NCI-H1436 (cell line): ENCODE measurements at regions not wholly inside any gene's neighbourhood (a gene's known extent, or its start where the extent isn't known, plus 50 kb on each side); places are given as distances from the start of the nearest gene placed in this dataset.
"Not testable (repeated sequence)": the region's sequence is repeated elsewhere in the genome, so short reads cannot be mapped to it uniquely, and the experiment has no call there.

Experiments used
- DNase-seq: peaks from one replicate; lab custom pipeline; 2025; lab: John Stamatoyannopoulos, UW

DNA sequence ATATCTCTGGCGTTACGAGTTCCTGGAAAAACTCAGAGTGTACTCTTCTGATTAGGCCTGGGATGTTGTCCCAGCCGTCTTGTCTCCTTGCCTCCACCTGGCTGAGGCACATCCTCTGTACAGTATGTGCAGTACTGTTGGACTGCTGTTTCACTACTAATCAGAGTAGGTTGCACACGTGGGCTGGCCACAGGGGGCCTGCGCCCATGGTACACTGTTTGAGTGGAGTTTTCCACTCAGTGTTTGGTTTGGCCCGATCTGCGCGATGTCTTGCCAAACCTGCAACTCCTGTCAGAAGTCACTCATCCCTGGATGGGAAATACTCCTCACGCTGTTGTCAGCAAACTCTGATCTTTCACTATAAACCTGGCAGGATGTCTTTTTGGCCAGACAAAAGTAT is 189.6 kb upstream of the CSNK1A1L start:
- DNase-seq, result no peak

DNA sequence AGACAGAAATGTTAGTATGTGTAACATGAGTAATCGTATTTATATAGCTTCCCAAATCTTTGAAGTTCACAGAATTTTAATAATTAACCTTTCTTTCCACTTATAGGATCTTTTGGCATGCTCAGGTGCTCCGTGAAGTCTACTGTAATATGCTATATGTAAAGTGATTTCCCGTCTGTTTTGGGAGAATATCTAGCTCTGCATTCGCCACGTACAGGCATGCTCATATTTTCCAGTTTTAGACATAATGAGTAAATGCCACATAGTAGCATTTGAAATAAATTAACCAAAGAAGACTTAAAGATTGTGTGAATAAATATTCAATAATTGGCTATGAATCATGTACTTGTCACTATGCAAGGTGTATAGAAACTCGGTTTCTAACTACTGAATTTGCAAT is 189.0 kb upstream of the CSNK1A1L start:
- no peak for DNase-seq

DNA sequence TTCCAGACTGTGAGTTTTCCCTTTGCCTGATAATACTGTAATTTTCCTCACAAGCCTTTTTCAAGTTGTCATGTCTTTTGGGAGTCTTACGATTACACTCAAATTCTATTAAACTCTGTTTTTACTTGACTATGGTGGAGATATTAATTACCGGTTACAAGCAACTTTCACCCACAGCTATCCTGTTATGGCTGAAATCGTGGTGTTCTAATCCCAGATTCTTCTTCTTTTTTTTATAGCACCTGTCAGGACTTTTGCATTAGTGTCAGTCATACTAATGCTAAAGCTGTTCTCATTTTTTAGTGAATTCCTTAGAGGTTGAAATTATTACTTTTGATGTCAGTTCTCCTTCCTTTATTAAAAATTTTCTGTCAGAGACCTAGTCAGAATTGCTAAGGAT is 187.8 kb upstream of the CSNK1A1L start:
- DNase-seq, result no peak

DNA sequence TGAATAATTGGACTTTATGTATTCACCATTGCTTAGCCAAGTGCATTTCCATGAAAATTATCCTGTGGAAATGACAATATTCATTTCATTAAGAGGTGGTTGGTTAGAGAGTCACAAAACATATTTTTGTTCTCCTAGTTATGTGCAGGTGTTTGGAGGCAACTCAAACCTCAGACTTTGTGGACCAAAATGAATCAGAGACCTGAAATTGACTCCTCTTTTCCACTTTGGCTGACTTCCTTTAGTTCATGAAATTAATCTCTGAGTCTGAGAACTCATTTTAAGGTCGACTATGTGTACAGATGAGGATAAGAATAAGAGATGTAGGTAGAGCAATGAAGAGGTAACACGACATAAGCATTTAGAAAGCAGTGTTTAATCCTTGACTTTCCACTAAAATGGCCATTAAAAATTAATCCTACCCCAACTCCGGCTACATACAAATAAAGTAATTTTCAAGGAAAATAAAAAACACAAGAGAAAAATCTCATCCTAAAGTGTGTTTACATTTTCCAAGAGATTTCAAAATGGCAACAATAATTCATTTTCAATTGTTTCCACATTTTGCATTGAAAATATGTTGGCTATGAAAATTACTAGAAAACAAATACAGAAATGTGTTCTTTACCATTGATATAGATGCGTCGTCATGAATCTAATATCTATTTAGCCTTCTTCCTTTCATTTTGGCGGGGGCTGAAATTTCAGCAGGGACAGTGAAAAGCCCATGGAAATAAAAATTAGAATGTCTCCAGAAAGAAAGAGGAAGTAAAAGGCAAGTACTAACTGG is 185.4 kb upstream of the CSNK1A1L start:
- DNase-seq, result no peak

DNA sequence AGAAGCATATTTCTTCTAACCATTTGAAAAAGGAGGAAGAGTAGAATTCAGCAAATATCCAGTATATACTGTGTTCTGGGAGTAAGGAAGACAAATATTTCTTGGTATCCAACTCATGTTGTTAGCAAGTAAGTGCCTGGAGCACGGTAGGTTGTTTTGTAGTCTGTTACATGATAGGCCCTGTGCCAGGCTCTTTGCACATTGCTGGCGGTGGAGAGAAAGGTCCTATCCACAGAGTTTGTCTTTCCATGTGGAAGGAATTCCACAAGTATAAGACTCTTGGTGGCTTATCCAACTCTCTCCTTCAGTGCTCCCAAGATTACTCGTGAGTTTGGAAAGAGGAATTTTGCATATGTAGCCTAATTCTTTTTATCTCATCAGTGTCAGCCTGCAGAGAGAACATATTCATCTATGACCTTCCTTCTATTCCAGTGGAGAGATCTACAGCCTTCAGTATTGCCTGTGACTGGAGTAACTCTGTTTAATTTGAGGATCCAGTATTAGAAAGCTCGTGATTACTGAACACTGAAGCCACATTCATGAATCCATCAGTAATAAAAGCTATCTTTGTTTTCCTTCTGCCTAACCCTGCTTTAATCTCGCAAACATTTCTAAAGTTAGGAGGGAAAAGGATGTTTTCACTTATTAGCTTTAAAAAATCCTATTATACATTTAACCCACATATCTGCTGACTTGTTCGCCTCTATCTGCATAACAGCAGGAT is 183.9 kb upstream of the CSNK1A1L start:
- DNase-seq, result no peak

DNA sequence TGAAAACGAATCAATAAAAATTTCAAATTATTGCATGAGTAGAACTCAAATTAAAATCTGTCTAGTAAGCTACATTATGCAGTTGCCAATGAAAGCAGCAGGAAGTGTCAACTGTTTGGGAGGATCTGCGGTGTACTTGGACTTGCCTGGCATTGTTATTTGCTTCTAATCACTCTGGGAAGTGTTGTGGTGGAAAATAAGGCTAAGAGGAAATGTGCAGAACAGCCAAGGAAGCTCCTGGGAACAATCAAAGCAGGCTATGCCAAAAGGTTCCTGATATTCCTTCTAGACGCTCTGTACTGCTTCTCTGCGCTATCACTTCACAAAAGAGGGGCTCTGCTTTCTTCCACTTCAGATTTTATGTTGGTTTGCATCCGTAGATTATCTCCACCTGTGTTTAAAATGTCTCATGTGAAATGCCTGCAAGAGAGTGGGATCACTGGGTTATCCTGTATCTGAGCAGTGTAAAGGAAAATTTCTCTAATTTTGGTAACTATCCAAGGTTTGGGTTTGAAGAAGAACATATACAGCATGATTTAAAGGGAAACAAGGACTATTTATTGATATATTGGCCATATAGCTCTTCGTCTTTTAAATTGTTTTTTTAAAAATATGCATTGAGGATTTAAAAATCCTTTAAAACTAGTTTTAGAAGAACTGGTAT is 182.7 kb upstream of the CSNK1A1L start:
- no peak for DNase-seq

DNA sequence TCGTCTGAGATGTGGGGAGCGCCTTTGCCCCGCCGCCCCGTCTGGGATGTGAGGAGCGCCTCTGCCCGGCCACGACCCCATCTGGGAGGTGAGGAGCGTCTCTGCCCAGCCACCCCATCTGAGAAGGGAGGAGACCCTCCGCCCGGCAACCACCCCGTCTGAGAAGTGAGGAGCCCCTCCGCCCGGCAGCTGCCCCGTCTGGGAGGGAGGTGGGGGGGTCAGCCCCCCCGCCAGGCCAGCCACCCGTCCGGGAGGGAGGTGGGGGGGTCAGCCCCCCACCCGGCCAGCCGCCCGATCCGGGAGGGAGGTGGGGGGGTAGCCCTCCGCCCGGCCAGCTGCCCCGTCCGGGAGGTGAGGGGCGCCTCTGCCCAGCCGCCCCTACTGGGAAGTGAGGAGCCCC is 174.8 kb upstream of the CSNK1A1L start:
- not testable (repeated sequence) for DNase-seq

DNA sequence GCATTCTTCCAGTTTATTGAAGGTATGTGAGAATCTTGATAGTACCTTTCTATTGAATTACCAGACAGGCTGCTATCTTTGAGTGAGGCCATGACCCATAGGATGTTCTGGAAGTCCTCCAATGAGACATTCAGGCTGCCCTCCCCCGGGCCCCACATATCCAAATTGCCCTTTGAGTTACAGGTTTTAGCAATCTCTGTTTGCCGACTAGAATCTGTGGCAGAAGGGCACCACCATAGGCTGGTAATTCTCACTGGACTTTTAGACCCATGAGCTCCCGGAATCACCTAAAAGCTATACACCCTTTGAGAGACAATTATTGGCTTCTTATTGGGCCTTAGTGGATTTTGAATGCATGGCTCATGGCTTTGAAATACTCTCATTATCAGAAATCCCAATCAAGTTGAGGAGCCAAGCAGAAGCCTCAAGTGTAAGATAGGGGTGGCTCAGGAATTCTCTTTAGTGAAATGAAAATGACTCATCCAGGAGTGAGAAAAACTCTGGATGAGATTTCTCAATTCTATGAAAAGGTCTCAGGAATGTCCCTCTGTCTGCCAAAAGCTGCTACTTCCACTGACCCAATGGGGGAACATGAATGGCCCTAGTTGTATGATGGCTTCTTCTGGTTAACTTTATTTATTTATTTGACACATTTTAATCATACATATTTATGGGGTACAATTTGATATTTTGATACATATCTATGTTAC is 172.1 kb upstream of the CSNK1A1L start:
- DNase-seq, result no peak

DNA sequence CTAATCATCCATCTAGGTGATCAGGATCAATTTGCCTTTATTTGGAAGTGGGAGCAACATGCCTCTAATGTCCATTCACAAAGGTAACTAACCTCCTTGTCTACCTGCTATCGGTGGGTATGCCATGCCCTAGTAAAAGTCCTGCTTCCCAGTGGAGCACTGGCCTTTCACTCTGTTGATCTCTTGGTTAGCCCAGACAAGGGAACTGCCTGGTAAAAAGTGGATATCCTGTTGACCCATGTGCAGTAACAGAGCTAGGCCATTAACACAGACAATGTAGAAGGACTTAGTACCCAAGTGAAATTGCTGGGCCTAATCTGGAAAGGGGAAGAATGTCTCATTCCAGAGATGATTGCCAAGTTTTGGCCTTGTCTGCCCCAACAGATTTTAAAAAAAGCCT is 171.5 kb upstream of the CSNK1A1L start:
- DNase-seq, result no peak

DNA sequence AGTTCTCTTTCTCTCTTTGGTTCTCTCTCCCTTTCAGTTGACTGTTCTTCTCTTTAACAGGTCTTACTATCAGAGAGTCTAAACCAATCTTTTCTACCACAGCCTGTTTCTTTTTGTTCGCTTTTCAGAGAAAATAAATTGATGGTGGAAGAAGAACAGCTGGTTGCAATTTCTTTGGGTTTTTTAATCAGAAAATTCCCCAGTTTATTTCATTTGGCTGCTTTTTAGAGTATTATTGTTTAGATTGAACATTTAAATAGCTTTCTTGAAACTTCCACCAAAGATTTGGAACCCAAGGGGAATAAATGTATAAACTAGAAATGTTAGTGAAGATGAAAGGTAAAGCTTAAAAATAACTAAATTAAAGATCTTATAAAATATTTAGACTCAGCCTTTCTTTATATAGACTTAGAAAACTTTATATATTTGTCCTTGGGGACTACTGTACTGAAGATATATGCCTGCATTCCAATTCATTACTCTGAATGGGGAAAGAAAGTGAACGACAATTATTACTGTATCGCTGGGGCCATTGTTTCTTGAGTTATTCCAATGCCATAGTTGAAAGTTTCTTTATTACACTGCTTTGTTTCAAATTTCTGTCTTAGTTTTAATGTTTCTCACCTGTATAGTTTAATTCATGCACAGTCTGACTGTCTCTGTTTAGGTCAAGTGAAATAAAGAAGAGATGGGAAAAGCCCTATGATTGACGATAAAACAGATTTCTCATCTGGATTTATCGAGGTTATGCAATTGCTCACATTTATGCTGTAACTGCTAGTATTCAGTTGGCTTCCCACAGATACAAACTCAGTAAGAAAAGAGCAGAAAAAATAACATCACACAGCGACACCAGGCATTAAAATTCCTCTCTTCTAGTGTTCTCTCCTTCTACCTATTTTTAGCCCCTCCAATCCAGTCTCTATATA is 169.4 kb upstream of the CSNK1A1L start:
- no peak for DNase-seq

DNA sequence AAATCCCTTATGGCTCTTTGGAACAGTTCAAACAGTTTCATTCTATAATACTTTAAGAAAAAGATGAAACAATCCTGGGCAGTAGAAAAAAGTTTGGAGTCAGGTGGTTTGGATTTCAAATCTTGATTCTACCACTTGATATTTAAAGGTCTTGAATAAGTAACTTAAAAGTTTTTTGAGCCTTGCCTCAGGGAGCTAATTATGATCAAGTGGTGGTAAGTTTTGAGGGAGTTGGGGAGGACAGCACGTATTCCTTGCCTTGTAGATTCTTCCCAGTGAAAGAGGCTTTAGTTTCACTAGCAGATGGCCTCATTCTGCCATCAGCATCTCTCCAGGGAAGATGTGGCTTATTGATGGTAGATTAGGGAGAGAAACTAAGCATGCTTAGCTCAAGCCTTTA is 168.4 kb upstream of the CSNK1A1L start:
- DNase-seq, result no peak

DNA sequence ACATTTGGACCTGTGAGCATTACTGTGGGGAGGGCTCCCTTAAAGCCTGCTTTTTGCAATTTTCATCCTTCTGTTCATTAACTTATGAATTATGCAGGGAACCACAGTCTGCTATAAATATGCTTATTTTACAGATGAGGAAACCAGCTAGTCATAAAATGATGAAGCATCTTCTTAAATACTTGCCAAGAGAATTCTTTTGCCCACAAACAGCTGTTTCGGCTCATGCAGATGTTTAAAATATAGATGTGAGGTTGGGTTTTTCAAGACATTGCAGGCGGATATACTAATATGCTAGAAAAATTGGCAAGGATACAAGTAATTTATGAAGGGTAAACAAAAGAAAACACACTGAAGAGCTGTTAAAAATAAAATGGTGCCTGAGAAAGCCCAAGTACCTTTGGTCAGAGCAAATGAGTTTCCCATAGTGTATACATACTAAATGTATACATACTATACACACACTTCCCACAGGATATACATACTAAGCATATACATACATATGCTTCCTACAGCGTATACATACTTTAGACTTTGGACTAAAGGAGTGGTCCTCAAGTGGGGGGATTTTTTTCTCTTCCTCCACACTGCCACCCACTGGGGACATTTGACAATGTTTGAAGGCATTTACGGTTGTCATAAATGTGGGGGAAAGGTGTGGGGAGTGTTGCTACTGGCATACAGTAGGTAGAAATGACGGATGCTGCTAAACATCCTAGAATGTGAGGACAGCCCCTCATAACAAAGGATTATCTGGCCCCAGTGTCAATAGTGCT is 164.9 kb upstream of the CSNK1A1L start:
- no peak for DNase-seq

DNA sequence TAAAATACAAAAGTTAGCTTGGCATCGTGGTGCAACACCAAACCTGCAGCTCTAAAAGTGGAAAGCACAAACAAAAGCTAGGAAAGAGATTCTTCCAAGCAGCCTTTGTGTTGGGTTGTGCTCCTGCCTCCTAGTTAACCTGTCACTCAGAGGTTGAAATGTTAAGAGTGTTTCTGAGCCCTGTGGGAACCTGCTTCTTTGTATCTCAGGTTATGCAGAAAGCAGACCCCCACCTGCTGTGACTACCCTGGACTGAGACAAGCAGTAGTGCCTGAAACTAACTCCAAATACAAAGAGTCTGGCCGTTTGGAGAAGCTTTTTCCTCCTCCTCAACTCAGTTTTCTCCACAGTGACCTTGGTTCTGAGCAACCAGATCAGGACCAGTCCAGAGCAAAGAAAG is 158.4 kb upstream of the CSNK1A1L start:
- no peak for DNase-seq

DNA sequence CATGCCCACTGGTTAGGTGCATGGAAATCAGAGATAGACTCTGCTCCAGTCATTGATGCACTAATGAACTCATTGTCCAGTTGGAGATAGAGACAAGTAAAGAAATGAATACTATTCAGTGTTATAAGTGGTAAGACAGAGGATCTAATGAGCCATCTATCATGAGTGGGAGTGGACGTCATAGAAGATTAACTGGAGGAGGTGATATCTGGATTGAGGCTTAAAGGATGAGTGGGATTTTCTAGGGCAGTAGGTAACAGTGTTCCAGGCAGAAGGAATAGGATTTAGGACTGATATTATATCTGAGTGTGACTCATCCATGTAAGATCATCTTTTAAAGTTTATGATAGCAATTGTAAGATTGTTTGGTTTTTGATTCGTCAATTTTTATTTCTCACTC is 152.2 kb upstream of the CSNK1A1L start:
- DNase-seq, result no peak

DNA sequence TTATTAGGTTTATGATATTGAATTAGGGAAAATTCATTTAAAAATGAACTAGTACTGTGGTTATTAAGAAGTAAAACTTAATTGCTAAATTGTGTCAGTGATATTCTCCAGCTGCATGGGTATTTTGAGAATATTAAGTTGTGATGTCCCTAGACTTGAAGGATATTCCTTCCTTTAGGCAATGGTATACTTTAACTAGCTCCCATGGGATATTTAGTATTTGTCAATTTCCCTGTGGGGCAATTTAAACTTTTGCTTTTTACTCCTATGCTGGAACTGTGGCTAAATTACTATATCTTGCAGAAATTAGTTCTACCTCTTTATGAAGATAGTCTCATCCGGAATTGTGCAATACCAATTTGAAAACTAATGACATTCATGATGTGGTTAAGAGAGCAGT is 151.6 kb upstream of the CSNK1A1L start:
- DNase-seq, result no peak

DNA sequence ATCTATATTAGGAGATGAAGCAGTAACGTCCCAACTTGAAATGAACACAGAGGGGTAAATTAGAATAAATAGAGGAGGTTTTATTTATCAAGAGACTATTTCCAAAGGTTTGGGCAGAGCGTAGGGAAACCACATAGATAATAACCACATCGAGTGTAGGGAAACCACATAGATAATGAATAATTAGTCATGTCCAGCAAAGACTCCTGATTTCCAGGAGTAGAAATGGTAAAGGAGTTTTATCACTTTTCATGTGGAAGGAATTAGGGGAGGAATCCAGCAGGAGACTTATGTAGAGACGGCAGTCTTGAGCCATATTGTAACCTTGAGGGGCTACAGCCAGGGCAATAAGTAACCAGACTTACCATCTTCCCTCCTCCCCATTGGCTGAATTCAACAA is 136.3 kb upstream of the CSNK1A1L start:
- no peak for DNase-seq

DNA sequence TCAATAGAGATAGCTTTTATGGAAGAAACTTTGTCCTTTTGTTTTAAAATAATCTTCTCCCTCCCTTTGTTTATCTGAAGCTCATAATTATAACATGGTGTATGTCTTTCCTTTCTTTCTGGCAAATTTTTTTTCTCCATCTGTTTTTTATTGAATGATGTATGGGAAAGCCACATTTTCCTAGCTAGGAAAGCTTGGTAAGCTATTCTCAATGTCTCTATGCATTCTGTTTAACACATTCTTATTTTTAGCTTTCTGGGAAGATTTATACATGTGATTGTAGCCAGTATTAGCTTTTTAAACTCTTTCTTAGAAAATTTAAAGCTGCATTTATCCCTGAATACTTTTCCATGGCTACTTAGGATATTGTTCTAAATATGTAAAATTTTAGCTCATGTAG is 124.9 kb upstream of the CSNK1A1L start:
- DNase-seq, result no peak

DNA sequence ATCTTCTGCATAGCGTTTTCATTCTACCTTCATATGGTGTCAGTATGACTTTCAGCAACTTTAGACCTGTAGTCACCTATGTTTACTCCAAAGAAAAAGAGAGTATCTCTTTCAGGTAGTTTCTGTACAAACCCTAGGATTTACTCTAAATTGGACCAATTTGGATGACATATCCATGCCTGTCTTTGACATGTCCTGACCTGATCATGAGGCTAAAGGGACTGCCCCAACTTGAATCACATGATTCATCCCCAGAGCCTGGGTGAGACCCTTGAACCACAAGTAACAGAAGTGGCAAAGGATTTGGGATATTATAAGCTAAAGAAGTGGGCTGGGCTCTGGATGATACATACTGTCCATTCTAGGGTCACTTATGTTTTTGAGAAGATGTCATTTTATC is 124.5 kb upstream of the CSNK1A1L start:
- no peak for DNase-seq

DNA sequence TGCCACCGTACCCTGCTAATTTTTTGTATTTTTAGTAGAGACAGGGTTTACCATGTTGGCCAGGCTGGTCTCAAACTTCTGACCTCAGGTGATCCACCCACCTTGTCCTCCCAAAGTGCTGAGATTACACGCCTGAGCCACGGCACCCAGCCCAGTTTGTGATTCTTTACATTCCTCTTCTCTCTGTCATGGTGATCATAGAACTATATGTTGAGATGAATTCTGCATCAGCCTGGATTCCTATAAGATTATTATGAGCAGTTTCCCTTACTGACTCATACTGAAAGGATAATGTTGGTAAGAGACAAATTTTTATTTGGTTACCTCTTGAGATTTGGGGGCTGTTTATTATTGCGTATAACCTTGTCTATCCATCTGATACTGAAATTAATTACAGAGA is 121.5 kb upstream of the CSNK1A1L start:
- no peak for DNase-seq

DNA sequence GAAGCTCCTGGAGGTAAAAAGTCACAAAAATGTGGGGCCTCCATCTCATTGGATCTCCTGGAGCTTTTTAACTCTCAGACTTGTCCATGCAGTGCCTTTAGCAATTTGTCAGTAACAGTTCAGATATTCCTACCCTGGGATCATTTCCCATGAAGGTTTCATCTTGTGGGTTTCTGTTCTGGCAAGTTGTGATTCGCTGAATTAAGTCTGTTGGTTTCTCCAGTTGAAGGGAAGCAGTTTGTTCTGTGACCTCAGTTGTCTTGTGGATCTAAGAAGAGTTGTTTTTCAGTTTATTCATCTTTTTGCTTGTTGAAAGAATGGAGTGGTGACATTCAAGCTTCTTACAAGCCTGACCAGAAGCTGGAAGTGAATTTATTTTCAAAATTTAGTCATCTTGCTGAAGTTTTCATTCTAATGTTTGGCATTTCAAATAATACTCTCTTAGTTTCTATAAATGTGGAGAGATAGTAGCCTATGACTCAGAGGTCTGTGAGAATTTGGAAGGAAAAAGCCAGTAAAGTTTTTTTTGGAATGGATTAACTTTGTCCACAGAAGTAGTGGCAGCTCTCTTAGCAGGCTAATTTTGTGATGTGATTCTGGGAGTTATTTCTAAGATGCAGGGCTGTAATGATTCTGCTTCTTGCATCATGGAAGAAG is 120.1 kb upstream of the CSNK1A1L start:
- DNase-seq, result no peak
